ENCODE measurements at regions not wholly inside any gene's neighbourhood (a gene's known extent, or its start where the extent isn't known, plus 50 kb on each side); places are given as distances from the start of the nearest gene placed in this dataset.
"Not testable (repeated sequence)": the region's sequence is repeated elsewhere in the genome, so short reads cannot be mapped to it uniquely, and the experiment has no call there.

DNA sequence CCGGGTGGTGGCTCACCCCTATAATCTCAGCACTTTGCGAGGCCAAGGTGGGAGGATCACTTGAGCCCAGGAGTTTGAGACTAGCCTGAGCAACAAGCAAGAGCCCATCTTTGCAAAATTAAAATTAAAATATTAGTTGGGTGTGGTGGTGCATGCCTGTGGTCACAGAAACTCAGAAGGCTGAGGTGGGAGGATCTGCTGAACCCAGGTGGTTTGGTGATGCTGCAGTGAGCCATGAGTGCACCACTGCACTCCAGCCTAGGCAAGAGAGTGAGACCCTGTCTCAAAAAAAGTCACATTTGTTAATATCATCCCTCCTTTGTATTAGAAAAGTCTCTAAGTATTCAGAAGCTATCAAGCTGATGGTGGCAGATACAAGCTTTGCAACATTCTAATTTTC lies 317.5 kb downstream of the ANKRD30A start:
- Mint-ChIP-seq H3K36me3 (ENCODE audit: low read depth) (no peaks in the 10 kb centered on the region), H3K9me3 (peaks cover 21% of the 10 kb centered on the region), H3K4me1 (ENCODE audit: low read depth) (no peaks in the 10 kb centered on the region), H3K27ac (no peak overlapping the region), H3K4me3 (no peak overlapping the region), H3K27me3 (ENCODE audit: insufficient read depth) (peaks cover 1% of the 10 kb centered on the region; the same call in 1 of the 2 replicates)
- DNase-seq = no peak
- TF ChIP-seq, protein P1, sequence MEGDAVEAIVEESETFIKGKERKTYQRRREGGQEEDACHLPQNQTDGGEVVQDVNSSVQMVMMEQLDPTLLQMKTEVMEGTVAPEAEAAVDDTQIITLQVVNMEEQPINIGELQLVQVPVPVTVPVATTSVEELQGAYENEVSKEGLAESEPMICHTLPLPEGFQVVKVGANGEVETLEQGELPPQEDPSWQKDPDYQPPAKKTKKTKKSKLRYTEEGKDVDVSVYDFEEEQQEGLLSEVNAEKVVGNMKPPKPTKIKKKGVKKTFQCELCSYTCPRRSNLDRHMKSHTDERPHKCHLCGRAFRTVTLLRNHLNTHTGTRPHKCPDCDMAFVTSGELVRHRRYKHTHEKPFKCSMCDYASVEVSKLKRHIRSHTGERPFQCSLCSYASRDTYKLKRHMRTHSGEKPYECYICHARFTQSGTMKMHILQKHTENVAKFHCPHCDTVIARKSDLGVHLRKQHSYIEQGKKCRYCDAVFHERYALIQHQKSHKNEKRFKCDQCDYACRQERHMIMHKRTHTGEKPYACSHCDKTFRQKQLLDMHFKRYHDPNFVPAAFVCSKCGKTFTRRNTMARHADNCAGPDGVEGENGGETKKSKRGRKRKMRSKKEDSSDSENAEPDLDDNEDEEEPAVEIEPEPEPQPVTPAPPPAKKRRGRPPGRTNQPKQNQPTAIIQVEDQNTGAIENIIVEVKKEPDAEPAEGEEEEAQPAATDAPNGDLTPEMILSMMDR (IDR thresholded peaks at IDR 0.05) = no peak

DNA sequence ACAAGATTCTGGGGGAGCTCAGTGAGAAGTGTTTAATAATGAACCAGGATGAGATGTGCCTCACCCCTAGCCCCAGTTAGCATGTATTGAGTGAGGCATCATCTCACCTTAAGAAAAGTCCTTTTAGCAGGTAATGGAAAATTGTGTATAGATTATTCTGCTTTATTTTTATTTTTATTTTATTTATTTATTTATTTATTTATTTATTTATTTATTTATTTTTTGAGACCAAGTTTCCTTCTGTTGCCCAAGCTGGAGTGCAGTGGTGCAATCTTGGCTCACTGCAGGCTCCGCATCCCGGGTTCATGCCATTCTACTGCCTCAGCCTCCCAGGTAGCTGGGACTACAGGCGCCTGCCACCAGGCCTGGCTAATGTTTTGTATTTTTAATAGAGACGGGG lies 315.8 kb downstream of the ANKRD30A start:
- not testable (repeated sequence) for H3K27me3 Mint-ChIP-seq (ENCODE audit: insufficient read depth); H3K4me1 Mint-ChIP-seq (ENCODE audit: low read depth)
- H3K9me3 Mint-ChIP-seq = peaks cover 17% of the 10 kb centered on the region

DNA sequence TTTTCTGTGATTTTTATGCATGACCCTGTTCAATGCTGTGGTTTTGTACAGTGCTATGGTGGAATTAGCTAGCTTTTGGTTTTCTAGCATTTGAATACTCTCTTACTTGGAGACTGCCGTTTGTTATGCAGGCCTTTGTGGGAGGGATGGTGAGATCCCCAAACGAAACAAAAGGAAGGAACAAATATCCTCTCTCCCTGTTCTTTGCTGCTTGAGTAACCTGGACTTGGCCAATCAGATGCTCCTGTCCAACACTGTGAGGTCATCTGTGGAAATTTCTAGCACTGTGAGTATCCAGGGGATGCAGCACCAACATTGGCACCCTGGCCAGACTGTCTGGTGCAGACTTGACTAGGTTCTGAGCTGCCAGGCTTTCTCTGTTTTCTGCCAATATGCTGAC lies 314.4 kb downstream of the ANKRD30A start:
- H3K36me3 Mint-ChIP-seq (ENCODE audit: low read depth) = no peaks in the 10 kb centered on the region
- H3K4me3 Mint-ChIP-seq = no peak overlapping the region
- no peak for DNase-seq
- TF ChIP-seq, protein P1 (IDR thresholded peaks at IDR 0.05) = no peak
- H3K27me3 Mint-ChIP-seq (ENCODE audit: insufficient read depth) = no peaks in the 10 kb centered on the region; the same call in 1 of the 2 replicates
- peaks cover 7% of the 10 kb centered on the region for H3K9me3 Mint-ChIP-seq
- no peaks in the 10 kb centered on the region for H3K4me1 Mint-ChIP-seq (ENCODE audit: low read depth)
- no peak overlapping the region for H3K27ac Mint-ChIP-seq

More for the DNA sequence above, 315.8 kb downstream of the ANKRD30A start:
- not testable (repeated sequence) for H3K27ac Mint-ChIP-seq; H3K36me3 Mint-ChIP-seq (ENCODE audit: low read depth); DNase-seq; H3K4me3 Mint-ChIP-seq

DNA sequence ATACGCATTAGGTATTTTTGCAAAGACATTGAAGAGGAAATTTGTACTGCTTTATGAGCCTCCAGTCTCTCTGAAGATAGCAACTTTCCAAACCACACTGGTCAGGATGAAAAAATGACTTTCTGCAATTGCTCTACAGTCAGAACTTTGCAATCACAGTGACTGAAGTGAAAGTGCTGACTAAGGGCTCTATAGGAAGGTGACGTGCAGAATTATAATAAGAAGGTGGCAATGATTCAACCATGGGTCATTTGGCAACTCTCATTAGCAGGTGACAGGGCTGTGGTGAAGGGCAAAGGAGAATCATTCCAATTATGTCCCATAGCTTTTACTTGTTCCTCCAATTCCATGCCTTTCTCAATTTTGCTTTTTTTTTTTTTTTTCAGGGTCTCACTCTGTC lies 311.0 kb downstream of the ANKRD30A start:
- Mint-ChIP-seq H3K27ac (no peak overlapping the region), H3K4me1 (ENCODE audit: low read depth) (no peaks in the 10 kb centered on the region), H3K27me3 (ENCODE audit: insufficient read depth) (no peaks in the 10 kb centered on the region), H3K9me3 (peaks cover 10% of the 10 kb centered on the region), H3K4me3 (no peak overlapping the region), H3K36me3 (ENCODE audit: low read depth) (no peaks in the 10 kb centered on the region)
- no peak for DNase-seq
- TF ChIP-seq, protein P1 (IDR thresholded peaks at IDR 0.05) = no peak

DNA sequence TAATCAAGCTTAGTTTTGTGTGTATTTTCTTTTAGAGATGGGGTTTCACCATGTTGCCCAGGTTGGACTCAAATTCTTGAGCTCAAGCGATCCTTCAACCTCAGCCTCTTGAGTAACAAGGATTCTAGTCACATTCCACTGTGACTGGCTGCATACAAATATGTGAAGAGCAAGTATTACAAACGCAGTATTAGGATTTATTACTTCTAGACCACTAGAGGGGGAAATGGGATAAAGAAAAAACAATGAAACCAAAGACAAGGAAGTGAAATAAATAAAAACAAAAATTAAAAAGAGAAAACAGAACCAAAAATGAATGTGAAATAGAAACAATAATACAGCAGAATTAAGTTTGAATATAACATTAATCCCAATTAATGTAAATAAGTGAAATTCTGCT lies 308.7 kb downstream of the ANKRD30A start:
- H3K27ac Mint-ChIP-seq = no peak overlapping the region
- no peaks in the 10 kb centered on the region for H3K4me1 Mint-ChIP-seq (ENCODE audit: low read depth)
- peak; percentile 2 for DNase-seq
- no peaks in the 10 kb centered on the region for H3K27me3 Mint-ChIP-seq (ENCODE audit: insufficient read depth)
- H3K9me3 Mint-ChIP-seq = peaks cover 10% of the 10 kb centered on the region
- H3K36me3 Mint-ChIP-seq (ENCODE audit: low read depth) = no peaks in the 10 kb centered on the region
- H3K4me3 Mint-ChIP-seq = no peak overlapping the region
- TF ChIP-seq, protein P1 (IDR thresholded peaks at IDR 0.05) = peak; percentile 33; the same call in 1 of the 2 replicates
